ENCODE measurements at regions not wholly inside any gene's neighbourhood (a gene's known extent, or its start where the extent isn't known, plus 50 kb on each side); places are given as distances from the start of the nearest gene placed in this dataset.
"Not testable (repeated sequence)": the region's sequence is repeated elsewhere in the genome, so short reads cannot be mapped to it uniquely, and the experiment has no call there.

GRCh38 chr3:195669310-195669709 lies 51.5 kb upstream of the MUC20 start:
- intact Hi-C loops (cut with micrococcal nuclease; ENCODE audit: unreplicated experiment); H3K27ac ChIP-seq (ENCODE audit: low read depth, low read length, poor library complexity, severe bottlenecking); H3K27me3 ChIP-seq (replicated peaks; ENCODE audit: insufficient read depth, low read depth, low read length, poor library complexity); POLR2A ChIA-PET (ENCODE audit: low non-redundant PET); CTCF ChIA-PET; H3K9me3 ChIP-seq (ENCODE audit: low read depth, low read length, poor library complexity, severe bottlenecking); BruUV-seq (replicated peaks); H3K4me3 ChIP-seq (ENCODE audit: low read depth, low read length, poor library complexity, severe bottlenecking); H3K4me1 ChIP-seq (ENCODE audit: insufficient read depth, low read length, poor library complexity, severe bottlenecking); DNase-seq (ENCODE audit: low spot score): not testable (repeated sequence)
- H3K36me3 ChIP-seq (ENCODE audit: insufficient read depth, low read length, poor library complexity, severe bottlenecking) = peaks cover 12% of the 10 kb centered on the region

- DNase-seq (ENCODE audit: low spot score); H3K27ac ChIP-seq (ENCODE audit: low read depth, low read length, poor library complexity, severe bottlenecking); H3K9me3 ChIP-seq (ENCODE audit: low read depth, low read length, poor library complexity, severe bottlenecking); H3K4me3 ChIP-seq (ENCODE audit: low read depth, low read length, poor library complexity, severe bottlenecking); H3K4me1 ChIP-seq (ENCODE audit: insufficient read depth, low read length, poor library complexity, severe bottlenecking); CTCF ChIA-PET; POLR2A ChIA-PET (ENCODE audit: low non-redundant PET); BruUV-seq (replicated peaks); H3K36me3 ChIP-seq (ENCODE audit: insufficient read depth, low read length, poor library complexity, severe bottlenecking); intact Hi-C loops (cut with micrococcal nuclease; ENCODE audit: unreplicated experiment); H3K27me3 ChIP-seq (replicated peaks; ENCODE audit: insufficient read depth, low read depth, low read length, poor library complexity): not testable (repeated sequence)
These were observed 52.5 kb upstream of the MUC20 start for GRCh38 chr3:195668131-195668766.

- H3K36me3 ChIP-seq (ENCODE audit: insufficient read depth, low read length, poor library complexity, severe bottlenecking); H3K4me1 ChIP-seq (ENCODE audit: insufficient read depth, low read length, poor library complexity, severe bottlenecking); intact Hi-C loops (cut with micrococcal nuclease; ENCODE audit: unreplicated experiment); H3K27me3 ChIP-seq (replicated peaks; ENCODE audit: insufficient read depth, low read depth, low read length, poor library complexity); BruUV-seq (replicated peaks); H3K9me3 ChIP-seq (ENCODE audit: low read depth, low read length, poor library complexity, severe bottlenecking); H3K27ac ChIP-seq (ENCODE audit: low read depth, low read length, poor library complexity, severe bottlenecking); CTCF ChIA-PET; H3K4me3 ChIP-seq (ENCODE audit: low read depth, low read length, poor library complexity, severe bottlenecking); DNase-seq (ENCODE audit: low spot score); POLR2A ChIA-PET (ENCODE audit: low non-redundant PET): not testable (repeated sequence)
These were observed 55.5 kb upstream of the MUC20 start for GRCh38 chr3:195665311-195665710.

GRCh38 chr3:195664131-195664530 lies 56.6 kb upstream of the MUC20 start:
- CTCF ChIA-PET; H3K27ac ChIP-seq (ENCODE audit: low read depth, low read length, poor library complexity, severe bottlenecking); H3K27me3 ChIP-seq (replicated peaks; ENCODE audit: insufficient read depth, low read depth, low read length, poor library complexity); intact Hi-C loops (cut with micrococcal nuclease; ENCODE audit: unreplicated experiment); H3K36me3 ChIP-seq (ENCODE audit: insufficient read depth, low read length, poor library complexity, severe bottlenecking); DNase-seq (ENCODE audit: low spot score); H3K4me1 ChIP-seq (ENCODE audit: insufficient read depth, low read length, poor library complexity, severe bottlenecking); H3K4me3 ChIP-seq (ENCODE audit: low read depth, low read length, poor library complexity, severe bottlenecking); POLR2A ChIA-PET (ENCODE audit: low non-redundant PET); H3K9me3 ChIP-seq (ENCODE audit: low read depth, low read length, poor library complexity, severe bottlenecking); BruUV-seq (replicated peaks): not testable (repeated sequence)

GRCh38 chr3:195659136-195659533 lies 61.6 kb upstream of the MUC20 start:
- intact Hi-C loops (cut with micrococcal nuclease; ENCODE audit: unreplicated experiment); BruUV-seq (replicated peaks); H3K36me3 ChIP-seq (ENCODE audit: insufficient read depth, low read length, poor library complexity, severe bottlenecking); H3K27ac ChIP-seq (ENCODE audit: low read depth, low read length, poor library complexity, severe bottlenecking); POLR2A ChIA-PET (ENCODE audit: low non-redundant PET); H3K9me3 ChIP-seq (ENCODE audit: low read depth, low read length, poor library complexity, severe bottlenecking); DNase-seq (ENCODE audit: low spot score); H3K4me1 ChIP-seq (ENCODE audit: insufficient read depth, low read length, poor library complexity, severe bottlenecking); H3K27me3 ChIP-seq (replicated peaks; ENCODE audit: insufficient read depth, low read depth, low read length, poor library complexity); CTCF ChIA-PET: not testable (repeated sequence)
- peak overlapping the region; percentile 62 for H3K4me3 ChIP-seq (ENCODE audit: low read depth, low read length, poor library complexity, severe bottlenecking)

GRCh38 chr3:195658381-195659135 lies 62.2 kb upstream of the MUC20 start:
- POLR2A ChIA-PET (ENCODE audit: low non-redundant PET); BruUV-seq (replicated peaks); H3K27me3 ChIP-seq (replicated peaks; ENCODE audit: insufficient read depth, low read depth, low read length, poor library complexity); CTCF ChIA-PET; DNase-seq (ENCODE audit: low spot score); H3K9me3 ChIP-seq (ENCODE audit: low read depth, low read length, poor library complexity, severe bottlenecking); H3K36me3 ChIP-seq (ENCODE audit: insufficient read depth, low read length, poor library complexity, severe bottlenecking); intact Hi-C loops (cut with micrococcal nuclease; ENCODE audit: unreplicated experiment); H3K27ac ChIP-seq (ENCODE audit: low read depth, low read length, poor library complexity, severe bottlenecking); H3K4me1 ChIP-seq (ENCODE audit: insufficient read depth, low read length, poor library complexity, severe bottlenecking): not testable (repeated sequence)
- peak overlapping the region; percentile 62 for H3K4me3 ChIP-seq (ENCODE audit: low read depth, low read length, poor library complexity, severe bottlenecking)

GRCh38 chr3:195657475-195658372 lies 63.1 kb upstream of the MUC20 start:
- H3K9me3 ChIP-seq (ENCODE audit: low read depth, low read length, poor library complexity, severe bottlenecking); POLR2A ChIA-PET (ENCODE audit: low non-redundant PET); H3K4me1 ChIP-seq (ENCODE audit: insufficient read depth, low read length, poor library complexity, severe bottlenecking); H3K36me3 ChIP-seq (ENCODE audit: insufficient read depth, low read length, poor library complexity, severe bottlenecking); CTCF ChIA-PET; H3K27me3 ChIP-seq (replicated peaks; ENCODE audit: insufficient read depth, low read depth, low read length, poor library complexity); intact Hi-C loops (cut with micrococcal nuclease; ENCODE audit: unreplicated experiment): not testable (repeated sequence)
- BruUV-seq (replicated peaks) = TSS peak; percentile 85
- peak overlapping the region; percentile 62 for H3K4me3 ChIP-seq (ENCODE audit: low read depth, low read length, poor library complexity, severe bottlenecking)
- DNase-seq (ENCODE audit: low spot score) = peak; percentile 82
- H3K27ac ChIP-seq (ENCODE audit: low read depth, low read length, poor library complexity, severe bottlenecking) = peak overlapping the region; percentile 72

Data from A673 (cell line).